ENCODE measurements at regions not wholly inside any gene's neighbourhood (a gene's known extent, or its start where the extent isn't known, plus 50 kb on each side); places are given as distances from the start of the nearest gene placed in this dataset.
"Not testable (repeated sequence)": the region's sequence is repeated elsewhere in the genome, so short reads cannot be mapped to it uniquely, and the experiment has no call there.

DNA sequence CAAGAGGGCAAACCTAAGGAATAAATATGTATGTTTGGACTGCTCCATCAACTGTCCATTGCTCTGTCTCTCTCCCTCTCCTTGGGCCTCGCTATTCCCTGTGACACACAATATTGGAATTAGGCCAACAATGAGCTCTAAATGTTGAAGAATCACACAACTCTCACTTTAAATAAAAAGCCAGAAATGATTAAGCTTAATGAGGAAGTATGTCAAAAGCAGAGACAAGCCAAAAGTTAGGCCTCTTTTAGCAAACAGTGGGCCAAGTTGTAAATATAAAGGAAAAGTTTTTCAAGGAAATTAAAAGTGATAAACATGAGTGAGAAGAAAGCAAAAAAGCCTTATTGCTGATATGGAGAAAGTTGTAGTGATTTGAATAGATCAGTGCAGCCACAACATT lies 141.0 kb downstream of the VGLL3 start:
- no peak for TF ChIP-seq CTCF (conservative IDR thresholded peaks at IDR 0.05; ENCODE audit: low read depth, low read length)
- no peak overlapping the region for H3K4me3 ChIP-seq (ENCODE audit: low read depth, low read length)
- DNase-seq (ENCODE audit: low read depth) = no peak

- DNase-seq (ENCODE audit: low read depth) = no peak
- no peak for TF ChIP-seq CTCF (conservative IDR thresholded peaks at IDR 0.05; ENCODE audit: low read depth, low read length)
- no peak overlapping the region for H3K4me3 ChIP-seq (ENCODE audit: low read depth, low read length)
Measured at GRCh38 chr3:86845726-86846125, 145.2 kb downstream of the VGLL3 start.

GRCh38 chr3:86838927-86839326 lies 152.0 kb downstream of the VGLL3 start:
- DNase-seq (ENCODE audit: low read depth) = no peak
- no peak for TF ChIP-seq CTCF (conservative IDR thresholded peaks at IDR 0.05; ENCODE audit: low read depth, low read length)

DNA sequence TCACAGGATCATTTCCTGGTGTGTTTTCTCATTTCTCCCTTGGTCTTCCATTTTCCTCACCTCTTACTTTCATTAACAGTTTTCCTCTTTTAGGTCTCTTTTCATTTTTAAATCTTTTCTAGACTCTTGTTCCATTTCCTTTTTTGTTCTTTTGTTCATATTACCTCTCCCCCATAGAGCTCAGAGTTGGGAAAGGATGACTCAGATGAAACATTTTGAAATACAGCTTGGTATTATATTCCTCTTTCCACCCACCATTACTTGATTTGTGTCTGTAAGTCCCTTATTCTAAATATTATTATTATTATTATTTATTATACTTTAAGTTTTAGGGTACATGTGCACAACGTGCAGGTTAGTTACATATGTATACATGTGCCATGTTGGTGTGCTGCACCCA lies 153.1 kb downstream of the VGLL3 start:
- no peak overlapping the region for H3K4me3 ChIP-seq (ENCODE audit: low read depth, low read length)
- no peak for TF ChIP-seq CTCF (conservative IDR thresholded peaks at IDR 0.05; ENCODE audit: low read depth, low read length)

More at GRCh38 chr3:86838927-86839326, 152.0 kb downstream of the VGLL3 start:
- no peak overlapping the region for H3K4me3 ChIP-seq (ENCODE audit: low read depth, low read length)

DNA sequence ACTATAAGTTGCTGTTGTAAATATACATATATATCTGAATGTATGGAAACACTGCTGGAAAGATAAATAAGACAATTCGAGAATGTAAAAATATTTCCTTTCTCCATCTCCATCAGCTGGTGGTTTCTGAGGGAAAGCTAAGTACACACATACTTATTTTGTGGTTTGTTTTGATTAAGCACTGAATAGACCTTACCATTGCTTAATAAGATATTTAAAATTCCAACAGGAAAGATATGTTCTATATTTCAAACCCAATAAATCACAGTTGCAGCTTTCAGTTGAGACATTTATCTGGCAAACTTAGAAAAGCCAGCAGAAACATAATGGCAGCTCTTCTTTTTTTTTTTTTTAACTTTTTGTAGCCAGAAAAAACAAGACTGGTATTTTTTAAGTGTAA lies 160.4 kb downstream of the VGLL3 start:
- no peak for DNase-seq (ENCODE audit: low read depth)
- H3K4me3 ChIP-seq (ENCODE audit: low read depth, low read length) = no peak overlapping the region
- TF ChIP-seq CTCF (conservative IDR thresholded peaks at IDR 0.05; ENCODE audit: low read depth, low read length) = no peak

More for the DNA sequence above, 153.1 kb downstream of the VGLL3 start:
- DNase-seq (ENCODE audit: low read depth) = no peak

DNA sequence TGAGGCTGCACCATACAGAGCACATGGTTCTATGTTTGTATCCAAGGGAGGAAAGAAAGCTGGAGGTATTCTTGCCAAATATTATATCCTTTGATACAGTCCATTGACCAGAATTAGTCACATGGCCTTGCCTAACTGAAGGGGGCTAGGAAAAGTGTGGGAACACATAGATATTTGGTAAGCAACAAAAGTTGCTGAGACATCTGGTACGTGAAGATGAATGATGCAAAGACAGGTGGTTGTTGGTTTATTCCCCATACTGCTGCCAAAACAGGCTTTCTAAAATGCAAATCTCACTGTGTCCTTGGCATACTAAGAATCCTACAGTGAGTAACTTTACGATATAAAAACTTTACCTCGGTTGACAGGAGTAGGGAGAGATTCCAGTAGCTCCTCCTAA lies 162.2 kb downstream of the VGLL3 start:
- no peak for TF ChIP-seq CTCF (conservative IDR thresholded peaks at IDR 0.05; ENCODE audit: low read depth, low read length)
- DNase-seq (ENCODE audit: low read depth) = no peak

GRCh38 chr3:86827582-86827981 lies 163.4 kb downstream of the VGLL3 start:
- H3K4me3 ChIP-seq (ENCODE audit: low read depth, low read length) = not testable (repeated sequence)

More for the DNA sequence above, 162.2 kb downstream of the VGLL3 start:
- no peak overlapping the region for H3K4me3 ChIP-seq (ENCODE audit: low read depth, low read length)

GRCh38 chr3:86826292-86826691 lies 164.7 kb downstream of the VGLL3 start:
- H3K4me3 ChIP-seq (ENCODE audit: low read depth, low read length) = no peak overlapping the region
- DNase-seq (ENCODE audit: low read depth) = no peak
- TF ChIP-seq CTCF (conservative IDR thresholded peaks at IDR 0.05; ENCODE audit: low read depth, low read length) = no peak

More at GRCh38 chr3:86827582-86827981, 163.4 kb downstream of the VGLL3 start:
- not testable (repeated sequence) for DNase-seq (ENCODE audit: low read depth)
